BJ (cell line): ENCODE measurements at regions not wholly inside any gene's neighbourhood (a gene's known extent, or its start where the extent isn't known, plus 50 kb on each side); places are given as distances from the start of the nearest gene placed in this dataset.
"Not testable (repeated sequence)": the region's sequence is repeated elsewhere in the genome, so short reads cannot be mapped to it uniquely, and the experiment has no call there.

ENCODE experiments used
- CTCF ChIA-PET: fragments of 350-600 bp; formaldehyde crosslinking; extraction: SDS; loops from one replicate; lab custom pipeline; 2021; ENCODE audit warnings: antibody characterized with exemption, inconsistent platforms; lab: Yijun Ruan, JAX
- POLR2A ChIA-PET: fragments of 300-600 bp; sonication (Branson Sonifier 250); formaldehyde crosslinking; extraction: SDS; loops from one replicate; lab custom pipeline; 2021; ENCODE audit warnings: antibody characterized with exemption; lab: Charles Lee
- DNase-seq: peaks from one replicate; pipeline ENCODE4 v3.0.0-alpha.2; 2011; ENCODE audit warnings: low read depth
- H3K27me3 ChIP-seq: 2 replicates; pipeline ENCODE4 v1.6.0; 2011; ENCODE audit warnings: low read length; ENCODE audit not compliant: control insufficient read depth, insufficient read depth
- H3K36me3 ChIP-seq: 2 replicates; pipeline ENCODE4 v1.5.1; 2011; ENCODE audit warnings: low read length; ENCODE audit not compliant: control insufficient read depth, insufficient read depth
- H3K4me3 ChIP-seq: 2 replicates; pipeline ENCODE4 v1.5.1; 2011; ENCODE audit warnings: low read depth, mild to moderate bottlenecking, control low read depth, low read length
- CTCF ChIP-seq: IDR thresholded peaks from 2 replicates; pipeline ENCODE4 v1.5.1; 2011; ENCODE audit warnings: low read depth, mild to moderate bottlenecking, control low read depth, inconsistent platforms, low read length, moderate library complexity; ENCODE audit not compliant: insufficient read depth

- ChIA-PET CTCF (no interaction called here), POLR2A (no interaction called here)
- Histone ChIP-seq H3K27me3 (no peaks in the 10 kb centered on the region), H3K4me3 (no peak overlapping the region), H3K36me3 (no peaks in the 10 kb centered on the region)
- no peak for TF ChIP-seq CTCF
- DNase-seq: no peak
These were observed 473.1 kb downstream of the DIRAS2 start for GRCh38 chr9:90169490-90169889.

- H3K4me3 ChIP-seq, CTCF ChIA-PET, H3K27me3 ChIP-seq, DNase-seq, H3K36me3 ChIP-seq, POLR2A ChIA-PET: not testable (repeated sequence)
These were observed 468.7 kb downstream of the DIRAS2 start for GRCh38 chr9:90173935-90174334.

- H3K36me3 ChIP-seq, H3K27me3 ChIP-seq, DNase-seq, POLR2A ChIA-PET, CTCF ChIA-PET, H3K4me3 ChIP-seq: not testable (repeated sequence)
These were observed 468.3 kb downstream of the DIRAS2 start for GRCh38 chr9:90174346-90174745.

GRCh38 chr9:90175257-90175656, 467.4 kb downstream of the DIRAS2 start:
- POLR2A ChIA-PET: no interaction called here
- Histone ChIP-seq H3K36me3 (no peaks in the 10 kb centered on the region), H3K4me3 (no peak overlapping the region), H3K27me3 (no peaks in the 10 kb centered on the region)
- no peak for DNase-seq
- CTCF ChIA-PET: interaction anchor here (0.6 kb wide), 1 partner anchor 461 kb away, joined by 3 read pairs; no protein-coding TSS in a partner anchor
- no peak for TF ChIP-seq CTCF

- POLR2A ChIA-PET: no interaction called here
- H3K27me3 ChIP-seq: no peaks in the 10 kb centered on the region
- H3K36me3 ChIP-seq: no peaks in the 10 kb centered on the region
- no peak for TF ChIP-seq CTCF
- DNase-seq: no peak
- CTCF ChIA-PET: interaction anchor here (0.7 kb wide), 1 partner anchor 372 kb away, joined by 3 read pairs; no protein-coding TSS in a partner anchor
- no peak overlapping the region for H3K4me3 ChIP-seq
These were observed 466.8 kb downstream of the DIRAS2 start for GRCh38 chr9:90175865-90176264.

GRCh38 chr9:90176901-90177300, 465.7 kb downstream of the DIRAS2 start:
- POLR2A ChIA-PET: no interaction called here
- no peaks in the 10 kb centered on the region for H3K27me3 ChIP-seq
- H3K4me3 ChIP-seq: no peak overlapping the region
- TF ChIP-seq CTCF: no peak
- no peaks in the 10 kb centered on the region for H3K36me3 ChIP-seq
- CTCF ChIA-PET: no interaction called here
- no peak for DNase-seq
